PC-9 (cell line): ENCODE measurements at regions not wholly inside any gene's neighbourhood (a gene's known extent, or its start where the extent isn't known, plus 50 kb on each side); places are given as distances from the start of the nearest gene placed in this dataset.

Source experiments
- BruUV-seq: library from RNA; stranded (reverse); fragments of 400-500 nt; replicated peaks from 2 replicates; lab custom pipeline; 2021; lab: Mats Ljungman, UMichigan
- CTCF ChIA-PET: fragments of 300-600 bp; sonication (Branson Sonifier 250); formaldehyde crosslinking; loops from one replicate; lab custom pipeline; 2022; ENCODE audit warnings: antibody characterized with exemption; lab: Charles Lee
- POLR2A ChIA-PET: fragments of 300-600 bp; sonication (Branson Sonifier 250); formaldehyde crosslinking; loops from one replicate; lab custom pipeline; 2022; ENCODE audit warnings: antibody characterized with exemption; ENCODE audit not compliant: unreplicated experiment; lab: Charles Lee
- DNase-seq, 2 experiments: peaks; one replicate each; pipeline versions ENCODE4 v3.0.0 to v3.0.0-alpha.2; 2015 to 2022; ENCODE audit warnings: mixed read lengths in 1 of 2
- H2AFZ ChIP-seq: fragments of 200-600 bp; sonication (generic); 2 replicates; pipeline ENCODE4 v1.8.1; 2017; ENCODE audit warnings: antibody characterized with exemption
- H3F3A ChIP-seq: fragments of 200-600 bp; sonication (generic); 2 replicates; pipeline ENCODE4 v1.8.1; 2017; ENCODE audit warnings: antibody characterized with exemption, mild to moderate bottlenecking, low read depth; ENCODE audit not compliant: insufficient read depth
- H3K27ac ChIP-seq: fragments of 200-600 bp; sonication (generic); 2 replicates; pipeline ENCODE4 v1.6.1; 2016; ENCODE audit warnings: mixed run types
- H3K27me3 ChIP-seq: fragments of 200-600 bp; sonication (generic); 2 replicates; pipeline ENCODE4 v1.6.1; 2016; ENCODE audit warnings: low read depth, mixed run types; ENCODE audit not compliant: insufficient read depth
- H3K36me3 ChIP-seq: fragments of 200-600 bp; sonication (generic); 2 replicates; pipeline ENCODE4 v1.6.1; 2016; ENCODE audit warnings: low read depth, mixed run types
- H3K4me1 ChIP-seq: fragments of 200-600 bp; sonication (generic); replicated peaks from 2 replicates; pipeline ENCODE4 v1.6.1; 2016; ENCODE audit warnings: mixed run types; ENCODE audit not compliant: insufficient read depth
- H3K4me2 ChIP-seq: fragments of 200-600 bp; sonication (generic); 2 replicates; pipeline ENCODE4 v1.6.1; 2017; ENCODE audit warnings: mixed run types
- H3K4me3 ChIP-seq: fragments of 200-600 bp; sonication (generic); 2 replicates; pipeline ENCODE4 v1.6.1; 2016; ENCODE audit warnings: mixed run types
- H3K79me2 ChIP-seq: fragments of 200-600 bp; sonication (generic); 2 replicates; pipeline ENCODE4 v1.6.1; 2017; ENCODE audit warnings: low read depth, mixed run types
- H3K9me2 ChIP-seq: fragments of 200-600 bp; sonication (generic); 2 replicates; pipeline ENCODE4 v1.8.1; 2017; ENCODE audit warnings: mild to moderate bottlenecking; ENCODE audit not compliant: insufficient read depth
- H3K9me3 ChIP-seq: fragments of 200-600 bp; sonication (generic); 2 replicates; pipeline ENCODE4 v1.8.1; 2016; ENCODE audit warnings: low read depth; ENCODE audit not compliant: insufficient read depth
- H4K20me1 ChIP-seq: fragments of 200-600 bp; sonication (generic); 2 replicates; pipeline ENCODE4 v1.8.1; 2017; ENCODE audit not compliant: insufficient read depth
- EZH2 ChIP-seq: fragments of 200-600 bp; sonication (generic); IDR thresholded peaks from 2 replicates; pipeline ENCODE4 v1.8.0; 2017; ENCODE audit warnings: antibody characterized with exemption, low read depth
- intact Hi-C: fragments of 100-400 bp; cut with micrococcal nuclease; formaldehyde crosslinking; loops from one replicate; pipeline ENCODE4 v1.10.0; 2022; ENCODE audit not compliant: unreplicated experiment
- TF ChIP-seq, protein P1 (sequence below): fragments of 200-600 bp; sonication (generic); conservative IDR thresholded peaks from 2 replicates; pipeline ENCODE4 v1.6.1; 2017; ENCODE audit warnings: mixed run types, antibody characterized with exemption, mild to moderate bottlenecking, moderate library complexity

DNA sequence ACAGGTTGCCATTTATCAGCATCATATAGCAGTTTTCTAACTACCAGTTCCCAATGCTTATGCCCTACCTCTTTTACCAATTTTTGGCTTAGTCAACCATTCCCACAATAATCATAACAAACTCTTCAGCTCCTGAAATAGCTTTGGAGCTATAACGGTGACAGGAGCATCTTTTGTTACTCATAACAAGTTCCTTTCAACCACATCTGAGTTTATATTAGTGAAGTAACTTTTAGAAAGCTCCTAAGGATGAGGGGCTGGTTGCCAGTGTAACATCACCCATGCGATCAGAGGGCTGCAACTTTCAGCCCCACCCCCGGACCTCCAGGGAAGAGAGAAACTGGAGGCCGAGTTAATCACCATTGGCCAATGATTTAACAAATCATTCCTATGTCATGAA is 495.3 kb upstream of the RASGRP1 start:
- no peak overlapping the region for H3K4me2 ChIP-seq
- intact Hi-C loops = no loop called here
- H3K4me1 ChIP-seq = no peaks in the 10 kb centered on the region
- H3K4me3 ChIP-seq = no peak overlapping the region
- H3K9me3 ChIP-seq = no peaks in the 10 kb centered on the region
- H2AFZ ChIP-seq = no peak overlapping the region
- no peaks in the 10 kb centered on the region for H3K9me2 ChIP-seq
- no peaks in the 10 kb centered on the region for H3F3A ChIP-seq
- H3K79me2 ChIP-seq = no peaks in the 10 kb centered on the region
- no TSS peak for BruUV-seq
- H3K27ac ChIP-seq = no peak overlapping the region
- no peak for DNase-seq
- H3K27me3 ChIP-seq = no peaks in the 10 kb centered on the region
- H3K36me3 ChIP-seq = no peaks in the 10 kb centered on the region
- CTCF ChIA-PET = no interaction called here
- POLR2A ChIA-PET = no interaction called here
- H4K20me1 ChIP-seq = no peaks in the 10 kb centered on the region
- no peak for TF ChIP-seq EZH2
- TF ChIP-seq, protein P1, sequence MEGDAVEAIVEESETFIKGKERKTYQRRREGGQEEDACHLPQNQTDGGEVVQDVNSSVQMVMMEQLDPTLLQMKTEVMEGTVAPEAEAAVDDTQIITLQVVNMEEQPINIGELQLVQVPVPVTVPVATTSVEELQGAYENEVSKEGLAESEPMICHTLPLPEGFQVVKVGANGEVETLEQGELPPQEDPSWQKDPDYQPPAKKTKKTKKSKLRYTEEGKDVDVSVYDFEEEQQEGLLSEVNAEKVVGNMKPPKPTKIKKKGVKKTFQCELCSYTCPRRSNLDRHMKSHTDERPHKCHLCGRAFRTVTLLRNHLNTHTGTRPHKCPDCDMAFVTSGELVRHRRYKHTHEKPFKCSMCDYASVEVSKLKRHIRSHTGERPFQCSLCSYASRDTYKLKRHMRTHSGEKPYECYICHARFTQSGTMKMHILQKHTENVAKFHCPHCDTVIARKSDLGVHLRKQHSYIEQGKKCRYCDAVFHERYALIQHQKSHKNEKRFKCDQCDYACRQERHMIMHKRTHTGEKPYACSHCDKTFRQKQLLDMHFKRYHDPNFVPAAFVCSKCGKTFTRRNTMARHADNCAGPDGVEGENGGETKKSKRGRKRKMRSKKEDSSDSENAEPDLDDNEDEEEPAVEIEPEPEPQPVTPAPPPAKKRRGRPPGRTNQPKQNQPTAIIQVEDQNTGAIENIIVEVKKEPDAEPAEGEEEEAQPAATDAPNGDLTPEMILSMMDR = no peak

DNA sequence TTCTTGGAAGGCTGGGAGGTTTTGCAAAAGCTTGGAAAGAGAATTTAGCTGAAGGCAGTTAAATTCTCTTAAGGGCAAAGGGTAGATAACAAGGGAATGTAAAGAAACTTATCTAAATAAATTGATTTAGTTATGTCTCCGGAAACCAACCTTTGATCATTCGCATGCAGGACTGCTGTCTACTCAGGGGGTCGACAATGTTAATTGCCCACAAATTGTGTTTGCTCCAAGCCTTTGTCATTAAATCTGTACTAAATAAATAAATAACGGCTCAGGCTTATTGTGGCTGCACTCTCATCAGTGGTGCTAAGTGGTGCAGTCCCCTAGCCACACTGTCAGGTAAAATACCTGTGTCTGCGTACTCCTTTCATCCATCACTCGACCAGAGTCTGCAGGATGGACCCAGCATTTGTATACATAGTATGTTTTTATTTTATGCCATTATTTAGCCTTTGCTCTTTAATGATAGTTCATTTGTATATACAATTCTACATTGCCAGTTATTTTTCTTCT is 497.4 kb upstream of the RASGRP1 start:
- ChIA-PET CTCF (no interaction called here), POLR2A (no interaction called here)
- no peak for DNase-seq
- H3K79me2 ChIP-seq = no peaks in the 10 kb centered on the region
- no peak overlapping the region for H3K4me3 ChIP-seq
- BruUV-seq = no TSS peak
- no peaks in the 10 kb centered on the region for H3K9me2 ChIP-seq
- no peak overlapping the region for H3K27ac ChIP-seq
- no peaks in the 10 kb centered on the region for H3K36me3 ChIP-seq
- no peaks in the 10 kb centered on the region for H3K9me3 ChIP-seq
- H3F3A ChIP-seq = no peaks in the 10 kb centered on the region
- no peaks in the 10 kb centered on the region for H3K4me1 ChIP-seq
- H3K4me2 ChIP-seq = no peak overlapping the region
- TF ChIP-seq, protein P1 = no peak
- no peak for TF ChIP-seq EZH2
- no peaks in the 10 kb centered on the region for H4K20me1 ChIP-seq
- no peak overlapping the region for H2AFZ ChIP-seq
- H3K27me3 ChIP-seq = no peaks in the 10 kb centered on the region
- intact Hi-C loops = no loop called here

DNA sequence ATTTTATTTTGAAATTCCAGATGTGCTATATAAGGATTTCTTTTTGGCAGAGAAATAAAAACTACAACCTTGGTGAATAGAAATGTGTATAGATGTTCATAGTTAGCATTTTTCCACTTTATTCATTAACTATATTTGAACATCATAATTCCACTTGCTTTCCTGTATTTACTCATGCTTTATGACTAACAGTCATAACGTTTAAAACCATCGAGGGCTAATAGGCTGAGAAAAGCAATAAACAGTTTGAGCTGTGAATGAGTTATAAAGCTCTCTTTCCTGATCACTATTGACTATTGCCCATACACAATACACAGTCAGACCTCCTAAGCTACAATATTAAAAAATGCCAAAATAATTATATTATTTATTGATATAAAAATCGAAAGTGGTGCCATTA is 502.1 kb upstream of the RASGRP1 start:
- intact Hi-C loops = no loop called here
- CTCF ChIA-PET = no interaction called here
- Histone ChIP-seq H3K79me2 (no peaks in the 10 kb centered on the region), H3K36me3 (no peaks in the 10 kb centered on the region), H3K4me3 (no peak overlapping the region), H3F3A (no peaks in the 10 kb centered on the region), H3K27ac (no peak overlapping the region), H3K9me3 (no peaks in the 10 kb centered on the region), H3K27me3 (no peaks in the 10 kb centered on the region), H2AFZ (no peak overlapping the region), H4K20me1 (no peaks in the 10 kb centered on the region), H3K9me2 (no peaks in the 10 kb centered on the region), H3K4me2 (no peak overlapping the region), H3K4me1 (no peaks in the 10 kb centered on the region)
- POLR2A ChIA-PET = no interaction called here
- BruUV-seq = no TSS peak
- no peak for TF ChIP-seq EZH2
- TF ChIP-seq, protein P1 = no peak
- no peak for DNase-seq
